ENCODE measurements at regions not wholly inside any gene's neighbourhood (a gene's known extent, or its start where the extent isn't known, plus 50 kb on each side); places are given as distances from the start of the nearest gene placed in this dataset.

- no peak for DNase-seq (ENCODE audit: low read depth)
These were observed 461.1 kb downstream of the LPIN1 start for GRCh38 chr2:12207491-12207890.

GRCh38 chr2:12210016-12210933 lies 463.8 kb downstream of the LPIN1 start:
- no peak for DNase-seq (ENCODE audit: low read depth)

- DNase-seq (ENCODE audit: low read depth) = no peak
These were observed 465.1 kb downstream of the LPIN1 start for GRCh38 chr2:12211326-12212175.

GRCh38 chr2:12212841-12213597 lies 466.6 kb downstream of the LPIN1 start:
- no peak for DNase-seq (ENCODE audit: low read depth)

GRCh38 chr2:12217175-12217574 lies 470.7 kb downstream of the LPIN1 start:
- DNase-seq (ENCODE audit: low read depth) = no peak

- DNase-seq (ENCODE audit: low read depth) = no peak
These were observed 473.3 kb downstream of the LPIN1 start for GRCh38 chr2:12219761-12220160.

- DNase-seq (ENCODE audit: low read depth) = no peak
These were observed 475.2 kb downstream of the LPIN1 start for GRCh38 chr2:12221584-12221983.

GRCh38 chr2:12222554-12222953 lies 476.1 kb downstream of the LPIN1 start:
- DNase-seq (ENCODE audit: low read depth) = no peak

- no peak for DNase-seq (ENCODE audit: low read depth)
These were observed 477.3 kb downstream of the LPIN1 start for GRCh38 chr2:12223732-12224131.

GRCh38 chr2:12226653-12227052 lies 480.2 kb downstream of the LPIN1 start:
- DNase-seq (ENCODE audit: low read depth) = no peak

GRCh38 chr2:12227941-12228608 lies 481.6 kb downstream of the LPIN1 start:
- no peak for DNase-seq (ENCODE audit: low read depth)

- DNase-seq (ENCODE audit: low read depth) = no peak
These were observed 484.9 kb downstream of the LPIN1 start for GRCh38 chr2:12231288-12231687.

GRCh38 chr2:12232876-12233275 lies 483.9 kb upstream of the TRIB2 start:
- no peak for DNase-seq (ENCODE audit: low read depth)

GRCh38 chr2:12236136-12236844 lies 480.4 kb upstream of the TRIB2 start:
- no peak for DNase-seq (ENCODE audit: low read depth)

GRCh38 chr2:12240206-12240605 lies 476.5 kb upstream of the TRIB2 start:
- DNase-seq (ENCODE audit: low read depth) = no peak

- no peak for DNase-seq (ENCODE audit: low read depth)
These were observed 473.4 kb upstream of the TRIB2 start for GRCh38 chr2:12243381-12243780.

GRCh38 chr2:12244070-12244469 lies 472.7 kb upstream of the TRIB2 start:
- no peak for DNase-seq (ENCODE audit: low read depth)

GRCh38 chr2:12251121-12251520 lies 465.6 kb upstream of the TRIB2 start:
- no peak for DNase-seq (ENCODE audit: low read depth)

- DNase-seq (ENCODE audit: low read depth) = no peak
These were observed 465.0 kb upstream of the TRIB2 start for GRCh38 chr2:12251749-12252148.

GRCh38 chr2:12253167-12253778 lies 463.5 kb upstream of the TRIB2 start:
- DNase-seq (ENCODE audit: low read depth) = no peak
